ENCODE measurements at regions not wholly inside any gene's neighbourhood (a gene's known extent, or its start where the extent isn't known, plus 50 kb on each side); places are given as distances from the start of the nearest gene placed in this dataset.

- TF ChIP-seq CTCF (IDR thresholded peaks at IDR 0.05; ENCODE audit: low read depth, low read length) (no peak), EZH2phosphoT487 (IDR thresholded peaks at IDR 0.05; ENCODE audit: low read depth) (no peak)
Observed at GRCh38 chr5:2529371-2530092, 221.9 kb downstream of the IRX2 start.

Data from OCI-LY3 (cell line).